Neural cell (in vitro differentiated cells): ENCODE measurements at regions not wholly inside any gene's neighbourhood (a gene's known extent, or its start where the extent isn't known, plus 50 kb on each side); places are given as distances from the start of the nearest gene placed in this dataset.
"Not testable (repeated sequence)": the region's sequence is repeated elsewhere in the genome, so short reads cannot be mapped to it uniquely, and the experiment has no call there.

Source experiments
- H2AFZ ChIP-seq: fragments of 200-600, 300-800 bp; sonication (generic), shearing (Covaris generic); 2 replicates; pipeline ENCODE4 v1.6.0; 2014; ENCODE audit warnings: low read depth, mild to moderate bottlenecking, antibody characterized with exemption, low read length, moderate library complexity
- H3F3A ChIP-seq: fragments of 200-600 bp; shearing (Covaris generic); 2 replicates; pipeline ENCODE4 v1.6.1; 2016; ENCODE audit warnings: mild to moderate bottlenecking, moderate library complexity, mixed read lengths, antibody characterized with exemption, low read length; ENCODE audit not compliant: insufficient read depth, poor library complexity, severe bottlenecking
- H3K27ac ChIP-seq: fragments of 200-600, 300-800 bp; sonication (generic), shearing (Covaris generic); 2 replicates; pipeline ENCODE4 v1.5.1; 2014; ENCODE audit warnings: mild to moderate bottlenecking, low read length, moderate library complexity
- H3K27me3 ChIP-seq: fragments of 300-800, 200-600 bp; sonication (generic), shearing (Covaris generic); 2 replicates; pipeline ENCODE4 v1.6.0; 2014; ENCODE audit warnings: mild to moderate bottlenecking, low read depth, low read length, moderate library complexity; ENCODE audit not compliant: insufficient read depth
- H3K36me3 ChIP-seq: fragments of 300-800, 200-600 bp; sonication (generic), shearing (Covaris generic); 2 replicates; pipeline ENCODE4 v1.5.1; 2014; ENCODE audit warnings: mild to moderate bottlenecking, antibody characterized with exemption, low read length, moderate library complexity; ENCODE audit not compliant: insufficient read depth
- H3K4me2 ChIP-seq: fragments of 300-800, 200-600 bp; sonication (generic), shearing (Covaris generic); 2 replicates; pipeline ENCODE4 v1.6.0; 2014; ENCODE audit warnings: mild to moderate bottlenecking, low read length
- H3K4me3 ChIP-seq: fragments of 300-800, 200-600 bp; sonication (generic), shearing (Covaris generic); 2 replicates; pipeline ENCODE4 v1.5.1; 2014; ENCODE audit warnings: mild to moderate bottlenecking, low read length, moderate library complexity
- H3K79me2 ChIP-seq: fragments of 200-600 bp; shearing (Covaris generic); replicated peaks from 2 replicates; pipeline ENCODE4 v1.6.0; 2014; ENCODE audit warnings: mild to moderate bottlenecking, low read length, moderate library complexity; ENCODE audit not compliant: insufficient read depth
- H3K9ac ChIP-seq: fragments of 300-800, 200-600 bp; sonication (generic), shearing (Covaris generic); 2 replicates; pipeline ENCODE4 v1.6.1; 2016; ENCODE audit warnings: mild to moderate bottlenecking, low read length, mixed read lengths
- H3K9me2 ChIP-seq: fragments of 200-600 bp; shearing (Covaris generic); 2 replicates; pipeline ENCODE4 v1.6.1; 2016; ENCODE audit warnings: mild to moderate bottlenecking, low read length, mixed read lengths; ENCODE audit not compliant: insufficient read depth
- H3K9me3 ChIP-seq: fragments of 200-600, 300-800 bp; sonication (generic), shearing (Covaris generic); 2 replicates; pipeline ENCODE4 v1.6.1; 2016; ENCODE audit warnings: mild to moderate bottlenecking, mixed run types, low read length, moderate library complexity, mixed read lengths
- H4K20me1 ChIP-seq: fragments of 200-600 bp; shearing (Covaris generic); 2 replicates; pipeline ENCODE4 v1.6.1; 2016; ENCODE audit warnings: mild to moderate bottlenecking, mixed run types; ENCODE audit not compliant: insufficient read depth
- EP300 ChIP-seq: fragments of 450-650 bp; conservative IDR thresholded peaks from 2 replicates; pipeline ENCODE4 v1.6.1; 2014; ENCODE audit warnings: antibody characterized with exemption, mild to moderate bottlenecking, moderate library complexity; ENCODE audit not compliant: poor library complexity, severe bottlenecking
- EZH2 ChIP-seq: fragments of 200-600, 300-800 bp; shearing (Covaris generic), sonication (generic); IDR thresholded peaks from 2 replicates; pipeline ENCODE4 v1.6.1; 2014; ENCODE audit warnings: antibody characterized with exemption, low read length, borderline replicate concordance, mild to moderate bottlenecking; ENCODE audit not compliant: insufficient read depth, poor library complexity, severe bottlenecking
- MXI1 ChIP-seq: fragments of 450-650 bp; conservative IDR thresholded peaks from 2 replicates; pipeline ENCODE4 v1.6.1; 2014; ENCODE audit warnings: antibody characterized with exemption, mild to moderate bottlenecking; ENCODE audit not compliant: poor library complexity, severe bottlenecking
- POLR2AphosphoS5 ChIP-seq: IDR thresholded peaks from 2 replicates; pipeline ENCODE4 v1.6.1; 2012
- RAD21 ChIP-seq: fragments of 450-650 bp; conservative IDR thresholded peaks from 2 replicates; pipeline ENCODE4 v1.6.1; 2014; ENCODE audit warnings: antibody characterized with exemption, mild to moderate bottlenecking, moderate library complexity
- SMC3 ChIP-seq: fragments of 450-650 bp; conservative IDR thresholded peaks from 2 replicates; pipeline ENCODE4 v1.6.1; 2014; ENCODE audit warnings: antibody characterized with exemption, mild to moderate bottlenecking, moderate library complexity; ENCODE audit not compliant: poor library complexity
- TAF1 ChIP-seq: IDR thresholded peaks from 2 replicates; pipeline ENCODE4 v1.6.1; 2012; ENCODE audit warnings: low read depth
- TF ChIP-seq, protein P1 (sequence below): fragments of 450-650 bp; IDR thresholded peaks from 2 replicates; pipeline ENCODE4 v1.5.1; 2014; ENCODE audit warnings: antibody characterized with exemption, mild to moderate bottlenecking, moderate library complexity; ENCODE audit not compliant: poor library complexity, severe bottlenecking
- TF ChIP-seq, protein P2 (sequence below): IDR thresholded peaks from 2 replicates; pipeline ENCODE4 v1.6.1; 2012; ENCODE audit warnings: borderline replicate concordance

DNA sequence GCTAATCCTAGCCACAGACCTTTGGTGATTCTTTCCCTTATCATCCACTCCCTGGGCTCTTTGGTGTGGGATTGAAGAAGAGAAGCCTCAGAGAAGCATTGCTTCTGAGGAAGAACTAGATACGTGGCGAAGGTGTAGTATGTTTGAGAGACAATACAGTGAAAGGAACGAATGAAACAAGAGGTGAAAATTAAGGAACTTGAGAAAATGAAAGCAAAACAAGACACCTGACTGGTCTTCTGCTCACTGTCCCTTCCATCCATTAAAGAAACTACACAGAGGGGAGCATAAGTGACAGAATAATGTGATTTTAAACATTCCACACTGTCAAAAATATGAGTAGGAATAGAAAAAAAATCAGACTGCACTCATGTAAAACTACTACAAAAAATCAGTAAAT lies 219.6 kb upstream of the NPSR1 start:
- H4K20me1 ChIP-seq, result no peaks in the 10 kb centered on the region
- H3F3A ChIP-seq, result no peaks in the 10 kb centered on the region
- no peak overlapping the region for H3K4me3 ChIP-seq
- no peaks in the 10 kb centered on the region for H3K79me2 ChIP-seq
- no peaks in the 10 kb centered on the region for H3K27me3 ChIP-seq
- H2AFZ ChIP-seq, result no peak overlapping the region
- H3K9me2 ChIP-seq, result no peaks in the 10 kb centered on the region
- TF ChIP-seq POLR2AphosphoS5, result no peak
- TF ChIP-seq, protein P1, sequence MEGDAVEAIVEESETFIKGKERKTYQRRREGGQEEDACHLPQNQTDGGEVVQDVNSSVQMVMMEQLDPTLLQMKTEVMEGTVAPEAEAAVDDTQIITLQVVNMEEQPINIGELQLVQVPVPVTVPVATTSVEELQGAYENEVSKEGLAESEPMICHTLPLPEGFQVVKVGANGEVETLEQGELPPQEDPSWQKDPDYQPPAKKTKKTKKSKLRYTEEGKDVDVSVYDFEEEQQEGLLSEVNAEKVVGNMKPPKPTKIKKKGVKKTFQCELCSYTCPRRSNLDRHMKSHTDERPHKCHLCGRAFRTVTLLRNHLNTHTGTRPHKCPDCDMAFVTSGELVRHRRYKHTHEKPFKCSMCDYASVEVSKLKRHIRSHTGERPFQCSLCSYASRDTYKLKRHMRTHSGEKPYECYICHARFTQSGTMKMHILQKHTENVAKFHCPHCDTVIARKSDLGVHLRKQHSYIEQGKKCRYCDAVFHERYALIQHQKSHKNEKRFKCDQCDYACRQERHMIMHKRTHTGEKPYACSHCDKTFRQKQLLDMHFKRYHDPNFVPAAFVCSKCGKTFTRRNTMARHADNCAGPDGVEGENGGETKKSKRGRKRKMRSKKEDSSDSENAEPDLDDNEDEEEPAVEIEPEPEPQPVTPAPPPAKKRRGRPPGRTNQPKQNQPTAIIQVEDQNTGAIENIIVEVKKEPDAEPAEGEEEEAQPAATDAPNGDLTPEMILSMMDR, result no peak
- no peak for TF ChIP-seq EP300
- no peak for TF ChIP-seq TAF1
- no peak for TF ChIP-seq MXI1
- TF ChIP-seq RAD21, result no peak
- TF ChIP-seq EZH2, result no peak
- H3K9me3 ChIP-seq, result no peaks in the 10 kb centered on the region
- H3K9ac ChIP-seq, result no peak overlapping the region
- no peak overlapping the region for H3K27ac ChIP-seq
- H3K36me3 ChIP-seq, result no peaks in the 10 kb centered on the region
- no peak overlapping the region for H3K4me2 ChIP-seq

DNA sequence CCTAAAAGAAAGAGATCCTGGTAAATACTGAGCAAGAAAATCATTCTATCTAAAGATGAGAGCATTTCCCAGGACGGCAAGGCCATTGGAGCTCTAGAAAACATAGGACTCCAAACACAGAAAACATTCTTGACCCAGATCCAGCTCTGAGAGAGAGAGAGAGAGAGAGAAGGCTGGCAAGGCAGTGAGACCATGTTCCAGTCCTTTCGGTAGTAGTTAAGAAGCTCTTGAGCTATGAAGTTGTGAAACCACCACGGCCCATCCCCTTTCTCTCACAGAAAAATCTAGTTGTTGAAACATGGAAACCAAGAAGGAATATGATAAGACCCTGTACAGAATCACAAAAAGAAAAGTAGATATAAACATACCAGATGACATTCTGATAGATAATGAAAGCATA lies 212.4 kb upstream of the NPSR1 start:
- Histone ChIP-seq H3K9ac (no peak overlapping the region), H3F3A (no peaks in the 10 kb centered on the region), H3K4me2 (no peak overlapping the region), H3K27ac (no peak overlapping the region), H3K4me3 (no peak overlapping the region), H2AFZ (no peak overlapping the region), H3K79me2 (no peaks in the 10 kb centered on the region), H3K9me3 (no peaks in the 10 kb centered on the region), H3K27me3 (no peaks in the 10 kb centered on the region), H3K9me2 (no peaks in the 10 kb centered on the region), H4K20me1 (no peaks in the 10 kb centered on the region), H3K36me3 (no peaks in the 10 kb centered on the region)
- no peak for TF ChIP-seq MXI1
- TF ChIP-seq SMC3, result no peak
- TF ChIP-seq EP300, result no peak
- TF ChIP-seq EZH2, result no peak

DNA sequence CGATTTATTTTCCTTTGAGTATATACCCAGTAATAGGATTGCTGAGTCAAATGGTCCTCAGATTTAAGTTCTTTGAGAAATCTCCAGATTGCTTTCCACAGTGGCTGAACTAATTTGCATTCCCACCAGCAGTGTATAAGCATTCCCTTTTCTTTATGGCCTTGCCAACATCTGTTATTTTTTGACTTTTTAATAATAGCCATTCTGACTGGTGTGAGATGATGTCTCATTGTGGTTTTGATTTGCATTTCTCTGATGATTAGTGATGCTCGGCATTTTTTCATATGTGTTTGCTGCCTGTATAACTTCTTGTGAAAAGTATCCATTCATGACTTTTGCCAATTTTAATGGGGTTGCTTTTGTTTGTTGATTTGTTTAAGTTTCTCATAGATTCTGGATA lies 209.5 kb upstream of the NPSR1 start:
- H3K27me3 ChIP-seq, H3K9me3 ChIP-seq, H3K79me2 ChIP-seq, H3K4me3 ChIP-seq, H3K36me3 ChIP-seq, H3K4me2 ChIP-seq, H2AFZ ChIP-seq, H3F3A ChIP-seq, H4K20me1 ChIP-seq, H3K9ac ChIP-seq, H3K27ac ChIP-seq, H3K9me2 ChIP-seq: not testable (repeated sequence)

DNA sequence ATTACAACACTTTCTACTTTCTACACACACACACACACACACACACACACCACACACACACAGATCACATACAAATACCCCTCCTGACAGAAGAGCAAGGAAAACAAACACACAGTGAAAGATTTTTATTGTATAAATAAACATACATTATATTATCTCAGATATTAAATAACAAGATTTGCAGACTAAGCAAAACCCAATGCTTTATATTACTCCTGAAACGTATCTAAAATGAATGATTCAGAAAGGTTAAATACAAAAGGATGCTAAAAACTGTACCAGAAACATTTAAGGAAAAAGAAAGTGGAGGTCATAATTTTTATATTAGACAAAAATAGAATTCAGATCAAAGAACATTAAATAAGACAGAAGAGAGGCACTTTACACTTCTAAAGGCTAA lies 208.3 kb upstream of the NPSR1 start:
- H3K27ac ChIP-seq, result no peak overlapping the region
- no peaks in the 10 kb centered on the region for H3F3A ChIP-seq
- H3K9me3 ChIP-seq, result no peaks in the 10 kb centered on the region
- H3K4me2 ChIP-seq, result no peak overlapping the region
- H3K9ac ChIP-seq, result no peak overlapping the region
- no peak overlapping the region for H2AFZ ChIP-seq
- H3K4me3 ChIP-seq, result no peak overlapping the region
- no peaks in the 10 kb centered on the region for H3K27me3 ChIP-seq
- no peaks in the 10 kb centered on the region for H3K79me2 ChIP-seq
- H4K20me1 ChIP-seq, result no peaks in the 10 kb centered on the region
- no peaks in the 10 kb centered on the region for H3K9me2 ChIP-seq
- H3K36me3 ChIP-seq, result no peaks in the 10 kb centered on the region
- TF ChIP-seq SMC3 (no peak), POLR2AphosphoS5 (no peak), TAF1 (no peak), EP300 (no peak), EZH2 (no peak), RAD21 (no peak)
- TF ChIP-seq, protein P1, result no peak
- TF ChIP-seq, protein P2, sequence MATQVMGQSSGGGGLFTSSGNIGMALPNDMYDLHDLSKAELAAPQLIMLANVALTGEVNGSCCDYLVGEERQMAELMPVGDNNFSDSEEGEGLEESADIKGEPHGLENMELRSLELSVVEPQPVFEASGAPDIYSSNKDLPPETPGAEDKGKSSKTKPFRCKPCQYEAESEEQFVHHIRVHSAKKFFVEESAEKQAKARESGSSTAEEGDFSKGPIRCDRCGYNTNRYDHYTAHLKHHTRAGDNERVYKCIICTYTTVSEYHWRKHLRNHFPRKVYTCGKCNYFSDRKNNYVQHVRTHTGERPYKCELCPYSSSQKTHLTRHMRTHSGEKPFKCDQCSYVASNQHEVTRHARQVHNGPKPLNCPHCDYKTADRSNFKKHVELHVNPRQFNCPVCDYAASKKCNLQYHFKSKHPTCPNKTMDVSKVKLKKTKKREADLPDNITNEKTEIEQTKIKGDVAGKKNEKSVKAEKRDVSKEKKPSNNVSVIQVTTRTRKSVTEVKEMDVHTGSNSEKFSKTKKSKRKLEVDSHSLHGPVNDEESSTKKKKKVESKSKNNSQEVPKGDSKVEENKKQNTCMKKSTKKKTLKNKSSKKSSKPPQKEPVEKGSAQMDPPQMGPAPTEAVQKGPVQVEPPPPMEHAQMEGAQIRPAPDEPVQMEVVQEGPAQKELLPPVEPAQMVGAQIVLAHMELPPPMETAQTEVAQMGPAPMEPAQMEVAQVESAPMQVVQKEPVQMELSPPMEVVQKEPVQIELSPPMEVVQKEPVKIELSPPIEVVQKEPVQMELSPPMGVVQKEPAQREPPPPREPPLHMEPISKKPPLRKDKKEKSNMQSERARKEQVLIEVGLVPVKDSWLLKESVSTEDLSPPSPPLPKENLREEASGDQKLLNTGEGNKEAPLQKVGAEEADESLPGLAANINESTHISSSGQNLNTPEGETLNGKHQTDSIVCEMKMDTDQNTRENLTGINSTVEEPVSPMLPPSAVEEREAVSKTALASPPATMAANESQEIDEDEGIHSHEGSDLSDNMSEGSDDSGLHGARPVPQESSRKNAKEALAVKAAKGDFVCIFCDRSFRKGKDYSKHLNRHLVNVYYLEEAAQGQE, result no peak
